T-helper 17 cell (primary cell): ENCODE measurements at regions not wholly inside any gene's neighbourhood (a gene's known extent, or its start where the extent isn't known, plus 50 kb on each side); places are given as distances from the start of the nearest gene placed in this dataset.
A peak's percentile ranks its signal among the peaks of the same experiment; 100 is the strongest.

Experiments used
- ATAC-seq: fragments of 150-1000 bp; cut with Tn5 transposase; 2 replicates; pipeline ENCODE4 v1.10.0; 2021; ENCODE audit warnings: mild to moderate bottlenecking, moderate library complexity
- DNase-seq, 3 donors: peaks; one replicate each; pipeline versions ENCODE4 v3.0.0 to v3.0.0-alpha.2; 2020 to 2021
- H3K9me3 ChIP-seq: one replicate; pipeline ENCODE4 v1.7.0; 2013; ENCODE audit warnings: low read length, mild to moderate bottlenecking; ENCODE audit not compliant: control insufficient read depth, poor library complexity, severe bottlenecking
- H3K27ac Mint-ChIP-seq: one replicate; pipeline ENCODE4 v1.8.0; 2022; ENCODE audit warnings: mild to moderate bottlenecking, moderate library complexity, mixed read lengths
- H3K27me3 Mint-ChIP-seq: one replicate; pipeline ENCODE4 v1.8.0; 2022; ENCODE audit warnings: mixed read lengths
- H3K36me3 Mint-ChIP-seq: one replicate; pipeline ENCODE4 v1.8.0; 2022; ENCODE audit warnings: low read depth, mixed read lengths
- H3K4me1 Mint-ChIP-seq: one replicate; pipeline ENCODE4 v1.8.0; 2022; ENCODE audit warnings: mild to moderate bottlenecking, mixed read lengths
- H3K4me3 Mint-ChIP-seq: one replicate; pipeline ENCODE4 v1.8.0; 2022; ENCODE audit warnings: mild to moderate bottlenecking, moderate library complexity, mixed read lengths

- H3K4me3 Mint-ChIP-seq = no peak overlapping the region
- DNase-seq = no peak
These were observed 320.1 kb upstream of the NFE2L3 start for GRCh38 chr7:25831831-25832411.

DNA sequence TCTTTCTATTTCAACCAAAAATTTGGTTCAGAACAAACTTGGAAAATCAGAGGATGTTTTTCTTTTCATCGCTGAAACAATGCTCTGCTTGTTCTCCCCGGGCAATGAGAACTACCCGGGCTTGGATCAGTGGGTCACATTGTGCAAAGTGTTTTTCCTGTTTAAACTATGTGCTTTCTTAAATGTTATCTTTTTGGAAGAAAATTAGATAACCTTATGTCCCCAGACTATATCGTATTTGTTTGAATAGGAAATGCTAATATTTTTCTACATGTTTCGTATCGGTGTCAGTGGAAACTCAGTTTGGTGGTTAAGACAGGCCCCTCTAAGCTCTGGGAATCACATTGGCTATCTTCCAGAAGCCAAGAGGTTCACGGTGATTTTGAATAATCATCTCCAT is 319.5 kb upstream of the NFE2L3 start:
- peaks cover 57% of the 10 kb centered on the region for H3K27me3 Mint-ChIP-seq
- DNase-seq (no peak), ATAC-seq (no peak)
- H3K4me1 Mint-ChIP-seq = no peaks in the 10 kb centered on the region
- no peak overlapping the region for H3K27ac Mint-ChIP-seq
- no peak overlapping the region for H3K4me3 Mint-ChIP-seq
- no peaks in the 10 kb centered on the region for H3K36me3 Mint-ChIP-seq
- no peaks in the 10 kb centered on the region for H3K9me3 ChIP-seq

More at GRCh38 chr7:25831831-25832411, 320.1 kb upstream of the NFE2L3 start:
- no peaks in the 10 kb centered on the region for H3K36me3 Mint-ChIP-seq
- H3K4me1 Mint-ChIP-seq = no peaks in the 10 kb centered on the region
- peaks cover 52% of the 10 kb centered on the region for H3K27me3 Mint-ChIP-seq
- no peaks in the 10 kb centered on the region for H3K9me3 ChIP-seq
- ATAC-seq = no peak
- H3K27ac Mint-ChIP-seq = peak overlapping the region; percentile 77

GRCh38 chr7:25832929-25833328 is 319.1 kb upstream of the NFE2L3 start:
- H3K36me3 Mint-ChIP-seq = no peaks in the 10 kb centered on the region
- H3K9me3 ChIP-seq = no peaks in the 10 kb centered on the region
- H3K27ac Mint-ChIP-seq = no peak overlapping the region
- DNase-seq = no peak
- no peaks in the 10 kb centered on the region for H3K4me1 Mint-ChIP-seq
- no peak overlapping the region for H3K4me3 Mint-ChIP-seq
- peaks cover 56% of the 10 kb centered on the region for H3K27me3 Mint-ChIP-seq
- ATAC-seq = no peak

DNA sequence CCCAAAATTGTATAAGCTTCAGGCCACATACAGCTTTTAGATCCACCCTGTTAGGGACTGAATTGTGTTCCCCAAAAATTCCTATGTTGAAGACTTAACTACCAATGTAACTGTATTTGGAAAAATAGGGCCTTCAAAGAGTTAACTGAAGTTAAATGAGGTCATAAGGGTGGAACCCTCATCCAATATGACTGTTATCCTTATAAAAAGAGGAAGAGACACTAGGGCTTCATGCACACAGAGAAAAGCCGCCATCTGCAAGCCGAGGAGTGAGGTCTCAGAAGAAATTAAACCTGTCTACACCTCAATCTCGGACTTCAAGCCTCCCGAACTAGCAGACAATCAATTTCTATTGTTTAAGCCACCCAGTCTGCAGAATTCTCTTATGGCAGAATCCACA is 317.9 kb upstream of the NFE2L3 start:
- H3K4me1 Mint-ChIP-seq = no peaks in the 10 kb centered on the region
- peaks cover 64% of the 10 kb centered on the region for H3K27me3 Mint-ChIP-seq
- no peak overlapping the region for H3K4me3 Mint-ChIP-seq
- DNase-seq (no peak), ATAC-seq (no peak)
- no peaks in the 10 kb centered on the region for H3K36me3 Mint-ChIP-seq
- no peak overlapping the region for H3K27ac Mint-ChIP-seq
- H3K9me3 ChIP-seq = no peaks in the 10 kb centered on the region

DNA sequence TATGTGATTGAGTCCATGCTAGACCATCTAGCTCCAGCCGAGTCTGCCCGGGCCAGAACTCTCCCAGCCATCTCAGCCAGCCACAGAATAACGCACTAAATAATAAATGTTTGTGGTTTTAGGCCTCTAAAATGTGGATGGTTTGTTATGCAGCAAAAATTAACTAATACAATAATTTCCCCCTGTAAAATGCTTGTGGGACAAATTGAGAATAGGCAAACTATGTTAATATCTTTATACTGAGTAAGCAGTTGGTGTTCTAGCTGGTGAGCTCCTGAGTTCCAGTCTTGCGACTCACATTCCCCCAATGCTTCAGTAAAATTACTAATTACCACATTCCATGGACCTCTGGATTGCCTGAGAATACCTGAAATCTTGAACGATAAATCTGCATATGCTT is 316.8 kb upstream of the NFE2L3 start:
- H3K4me3 Mint-ChIP-seq = no peak overlapping the region
- no peaks in the 10 kb centered on the region for H3K4me1 Mint-ChIP-seq
- no peaks in the 10 kb centered on the region for H3K9me3 ChIP-seq
- no peaks in the 10 kb centered on the region for H3K36me3 Mint-ChIP-seq
- no peak for ATAC-seq
- H3K27ac Mint-ChIP-seq = no peak overlapping the region
- peaks cover 63% of the 10 kb centered on the region for H3K27me3 Mint-ChIP-seq
- no peak for DNase-seq

- peaks cover 55% of the 10 kb centered on the region for H3K27me3 Mint-ChIP-seq
- DNase-seq (no peak), ATAC-seq (no peak)
- no peaks in the 10 kb centered on the region for H3K36me3 Mint-ChIP-seq
- no peak overlapping the region for H3K27ac Mint-ChIP-seq
- H3K4me3 Mint-ChIP-seq = no peak overlapping the region
- no peaks in the 10 kb centered on the region for H3K9me3 ChIP-seq
- no peaks in the 10 kb centered on the region for H3K4me1 Mint-ChIP-seq
These were observed 312.8 kb upstream of the NFE2L3 start for GRCh38 chr7:25839084-25839769.

GRCh38 chr7:25840209-25840792 is 311.7 kb upstream of the NFE2L3 start:
- Mint-ChIP-seq H3K27me3 (peaks cover 57% of the 10 kb centered on the region), H3K36me3 (no peaks in the 10 kb centered on the region), H3K4me3 (no peak overlapping the region), H3K4me1 (no peaks in the 10 kb centered on the region), H3K27ac (no peak overlapping the region)
- ATAC-seq (no peak), DNase-seq (no peak)
- no peaks in the 10 kb centered on the region for H3K9me3 ChIP-seq

GRCh38 chr7:25841575-25841974 is 310.4 kb upstream of the NFE2L3 start:
- Mint-ChIP-seq H3K27me3 (peaks cover 63% of the 10 kb centered on the region), H3K4me3 (no peak overlapping the region), H3K27ac (no peak overlapping the region), H3K4me1 (no peaks in the 10 kb centered on the region), H3K36me3 (no peaks in the 10 kb centered on the region)
- no peak for ATAC-seq
- no peaks in the 10 kb centered on the region for H3K9me3 ChIP-seq
- no peak for DNase-seq

GRCh38 chr7:25842201-25842733 is 309.7 kb upstream of the NFE2L3 start:
- no peak for ATAC-seq
- DNase-seq = no peak
- H3K9me3 ChIP-seq = no peaks in the 10 kb centered on the region
- Mint-ChIP-seq H3K27ac (no peak overlapping the region), H3K4me3 (no peak overlapping the region), H3K36me3 (no peaks in the 10 kb centered on the region), H3K27me3 (peaks cover 62% of the 10 kb centered on the region), H3K4me1 (no peaks in the 10 kb centered on the region)

DNA sequence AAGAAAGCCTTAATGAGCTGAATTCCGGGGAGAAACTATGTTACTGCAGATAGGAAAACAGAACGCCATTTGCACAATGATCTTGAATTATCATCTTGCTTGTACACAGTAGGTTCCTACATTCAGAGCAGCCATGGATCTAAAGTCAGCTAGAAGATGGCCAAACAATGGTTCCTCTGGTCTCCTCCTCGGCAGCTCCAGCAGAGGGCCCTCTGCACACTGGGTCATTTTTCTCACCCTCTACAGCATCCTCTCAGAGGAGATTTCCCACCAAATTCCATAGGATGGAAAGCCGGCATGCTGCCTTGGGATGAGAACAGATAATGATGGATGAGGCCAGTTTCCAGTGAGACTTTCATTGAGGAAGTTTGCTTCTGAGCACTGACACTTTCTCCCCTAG is 308.5 kb upstream of the NFE2L3 start:
- no peak overlapping the region for H3K4me3 Mint-ChIP-seq
- no peak overlapping the region for H3K27ac Mint-ChIP-seq
- no peaks in the 10 kb centered on the region for H3K36me3 Mint-ChIP-seq
- H3K27me3 Mint-ChIP-seq = peaks cover 59% of the 10 kb centered on the region
- H3K4me1 Mint-ChIP-seq = no peaks in the 10 kb centered on the region
- H3K9me3 ChIP-seq = no peaks in the 10 kb centered on the region
- ATAC-seq (no peak), DNase-seq (no peak)

DNA sequence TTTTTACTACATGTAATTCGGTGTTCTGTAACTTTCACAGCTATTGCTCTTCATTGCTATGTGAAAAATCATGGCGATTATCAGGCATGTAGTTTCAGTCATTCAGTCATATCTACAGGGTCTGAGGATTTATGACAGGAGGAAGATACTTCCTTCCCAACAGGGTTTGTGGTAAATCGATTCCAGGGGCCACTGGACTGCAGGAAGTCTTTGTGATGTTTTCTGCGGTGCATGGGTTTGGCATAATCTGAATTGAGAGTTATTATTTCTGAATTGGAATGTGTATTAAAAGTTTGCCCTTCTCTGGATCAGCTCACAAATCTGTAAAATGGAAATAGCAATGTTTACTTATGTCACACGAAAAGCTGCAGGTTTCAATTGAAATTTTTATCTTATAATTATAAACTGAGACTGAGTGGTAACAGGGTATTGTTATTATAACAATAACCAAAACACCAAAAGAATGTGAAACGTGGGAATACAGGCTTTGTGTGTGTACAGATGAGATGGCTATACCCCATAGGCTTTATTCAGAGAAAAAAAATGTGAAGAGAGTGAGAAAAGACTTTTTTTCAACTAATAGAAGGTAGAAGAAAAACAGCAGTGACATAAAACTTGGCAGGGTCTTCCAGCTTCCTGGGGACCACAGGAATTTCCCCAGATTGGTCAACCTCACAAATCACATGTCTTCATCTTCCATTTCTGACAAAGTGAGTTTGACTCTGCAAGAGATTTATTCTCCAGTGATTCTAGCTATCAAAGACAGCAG is 307.7 kb upstream of the NFE2L3 start:
- DNase-seq (no peak), ATAC-seq (no peak)
- H3K4me3 Mint-ChIP-seq = no peak overlapping the region
- no peaks in the 10 kb centered on the region for H3K4me1 Mint-ChIP-seq
- no peaks in the 10 kb centered on the region for H3K9me3 ChIP-seq
- H3K27ac Mint-ChIP-seq = no peak overlapping the region
- H3K27me3 Mint-ChIP-seq = peaks cover 59% of the 10 kb centered on the region
- H3K36me3 Mint-ChIP-seq = no peaks in the 10 kb centered on the region

DNA sequence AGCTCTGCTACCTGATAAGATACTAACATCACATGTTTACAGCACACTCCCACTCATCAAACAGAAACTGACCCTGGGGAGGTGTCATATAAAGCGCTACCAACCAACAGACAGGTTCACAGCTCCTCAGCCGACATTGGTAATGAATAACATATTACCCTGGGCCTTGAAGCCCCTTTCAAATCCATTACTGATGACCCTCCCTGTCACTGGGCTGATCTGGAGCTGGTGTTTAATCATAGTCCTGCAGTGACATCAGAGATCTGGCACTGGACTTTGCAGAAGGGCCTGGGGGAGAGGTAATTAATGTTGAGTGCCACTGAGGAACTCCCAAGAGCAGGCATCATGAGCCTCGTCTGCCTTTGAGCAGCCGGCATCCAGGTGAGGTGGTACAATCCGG is 306.5 kb upstream of the NFE2L3 start:
- DNase-seq (no peak), ATAC-seq (no peak)
- no peaks in the 10 kb centered on the region for H3K9me3 ChIP-seq
- Mint-ChIP-seq H3K4me3 (no peak overlapping the region), H3K4me1 (no peaks in the 10 kb centered on the region), H3K36me3 (no peaks in the 10 kb centered on the region), H3K27me3 (peaks cover 67% of the 10 kb centered on the region), H3K27ac (no peak overlapping the region)

DNA sequence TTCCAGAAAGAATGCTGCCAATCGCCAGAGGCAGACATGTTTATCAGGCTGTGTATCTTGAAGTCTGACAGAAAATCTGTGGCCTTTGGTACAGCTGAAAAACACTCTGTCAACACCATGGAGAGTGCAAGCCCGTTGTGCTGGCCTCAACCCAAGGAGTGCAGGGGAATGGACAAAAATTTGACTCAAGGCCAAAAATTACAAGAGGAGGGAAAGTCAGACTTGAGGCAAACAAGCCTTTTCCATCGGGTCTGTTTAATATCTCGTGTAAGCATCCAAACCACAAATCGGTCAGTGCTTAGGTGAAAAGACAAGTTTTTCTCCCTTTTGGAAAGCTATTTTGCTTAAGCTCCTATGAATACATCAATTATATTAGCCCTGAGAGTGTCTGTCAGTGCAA is 305.3 kb upstream of the NFE2L3 start:
- Mint-ChIP-seq H3K4me1 (peaks cover 3% of the 10 kb centered on the region), H3K27me3 (peaks cover 80% of the 10 kb centered on the region), H3K27ac (no peak overlapping the region), H3K36me3 (peaks cover 4% of the 10 kb centered on the region), H3K4me3 (no peak overlapping the region)
- no peaks in the 10 kb centered on the region for H3K9me3 ChIP-seq
- ATAC-seq = no peak
- no peak for DNase-seq
